ENCODE measurements at regions not wholly inside any gene's neighbourhood (a gene's known extent, or its start where the extent isn't known, plus 50 kb on each side); places are given as distances from the start of the nearest gene placed in this dataset.

DNA sequence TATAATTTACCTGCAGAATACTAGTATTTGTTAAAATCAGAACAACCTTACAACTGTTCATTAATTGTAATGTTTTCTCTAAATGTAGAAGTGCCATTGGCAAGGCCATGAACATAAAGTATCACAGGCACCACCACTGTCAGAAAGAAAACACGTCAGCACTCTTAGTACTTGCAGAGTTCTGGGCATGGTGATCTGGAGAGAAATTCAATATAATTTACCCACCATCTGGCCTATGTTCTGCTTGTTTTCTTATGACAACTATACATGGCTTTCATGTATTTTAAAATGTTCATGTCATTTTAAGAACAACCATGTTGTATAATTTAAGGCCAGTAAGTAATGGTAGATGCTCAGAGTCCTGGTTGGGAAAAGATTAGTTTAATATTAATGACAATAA, 114.2 kb upstream of the SULT1C3 start:
- Mint-ChIP-seq H3K4me1 (ENCODE audit: low read depth, unreplicated experiment) (no peaks in the 10 kb centered on the region), H3K9me3 (ENCODE audit: unreplicated experiment) (no peaks in the 10 kb centered on the region), H3K36me3 (ENCODE audit: low read depth, unreplicated experiment) (no peaks in the 10 kb centered on the region), H3K27ac (ENCODE audit: unreplicated experiment) (no peak overlapping the region), H3K27me3 (ENCODE audit: low read depth, unreplicated experiment) (no peaks in the 10 kb centered on the region), H3K4me3 (ENCODE audit: unreplicated experiment) (no peak overlapping the region)
- Histone ChIP-seq H3K27me3 (ENCODE audit: insufficient read depth, low read length) (no peaks in the 10 kb centered on the region), H4K20me1 (ENCODE audit: insufficient read depth, low read length) (no peaks in the 10 kb centered on the region), H3K27ac (ENCODE audit: low read depth, low read length) (no peak overlapping the region), H3K4me3 (ENCODE audit: insufficient read depth, low read depth, low read length) (no peak overlapping the region), H2AFZ (ENCODE audit: low read depth, low read length) (no peak overlapping the region), H3K79me2 (ENCODE audit: insufficient read depth, low read length) (no peaks in the 10 kb centered on the region), H3K9me3 (ENCODE audit: insufficient read depth, low read depth, low read length) (no peaks in the 10 kb centered on the region), H3K4me2 (ENCODE audit: low read length) (no peak overlapping the region), H3K9ac (ENCODE audit: low read length) (no peak overlapping the region), H3K4me1 (ENCODE audit: insufficient read depth, low read length) (no peaks in the 10 kb centered on the region), H3K36me3 (ENCODE audit: insufficient read depth, low read length) (no peaks in the 10 kb centered on the region)
- DNase-seq (ENCODE audit: low read depth) (no peak), FAIRE-seq (no peak)
- TF ChIP-seq EZH2 (IDR thresholded peaks at IDR 0.05; ENCODE audit: insufficient read depth, low read length): no peak
- TF ChIP-seq, protein P1, sequence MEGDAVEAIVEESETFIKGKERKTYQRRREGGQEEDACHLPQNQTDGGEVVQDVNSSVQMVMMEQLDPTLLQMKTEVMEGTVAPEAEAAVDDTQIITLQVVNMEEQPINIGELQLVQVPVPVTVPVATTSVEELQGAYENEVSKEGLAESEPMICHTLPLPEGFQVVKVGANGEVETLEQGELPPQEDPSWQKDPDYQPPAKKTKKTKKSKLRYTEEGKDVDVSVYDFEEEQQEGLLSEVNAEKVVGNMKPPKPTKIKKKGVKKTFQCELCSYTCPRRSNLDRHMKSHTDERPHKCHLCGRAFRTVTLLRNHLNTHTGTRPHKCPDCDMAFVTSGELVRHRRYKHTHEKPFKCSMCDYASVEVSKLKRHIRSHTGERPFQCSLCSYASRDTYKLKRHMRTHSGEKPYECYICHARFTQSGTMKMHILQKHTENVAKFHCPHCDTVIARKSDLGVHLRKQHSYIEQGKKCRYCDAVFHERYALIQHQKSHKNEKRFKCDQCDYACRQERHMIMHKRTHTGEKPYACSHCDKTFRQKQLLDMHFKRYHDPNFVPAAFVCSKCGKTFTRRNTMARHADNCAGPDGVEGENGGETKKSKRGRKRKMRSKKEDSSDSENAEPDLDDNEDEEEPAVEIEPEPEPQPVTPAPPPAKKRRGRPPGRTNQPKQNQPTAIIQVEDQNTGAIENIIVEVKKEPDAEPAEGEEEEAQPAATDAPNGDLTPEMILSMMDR (IDR thresholded peaks at IDR 0.05; ENCODE audit: insufficient read depth, low read depth, low read length): no peak

DNA sequence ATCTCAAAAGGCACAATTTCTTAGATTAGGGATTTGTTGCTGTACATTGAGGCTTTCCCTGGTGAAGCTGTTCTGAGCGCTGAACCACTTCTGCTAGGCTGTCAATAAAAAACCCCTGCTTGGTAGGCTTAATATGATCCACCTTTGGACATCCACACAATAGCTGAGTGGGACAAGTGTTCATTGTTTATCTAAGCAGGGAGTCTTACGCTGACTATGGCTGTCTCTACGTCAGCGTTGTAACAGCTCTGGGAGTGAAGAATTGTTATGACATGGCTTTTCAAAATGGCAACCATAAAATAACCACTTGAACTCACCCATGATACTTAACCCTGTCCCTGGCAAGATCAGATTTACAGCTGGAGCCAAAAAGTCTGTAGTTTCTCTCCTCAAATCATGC, 111.5 kb upstream of the SULT1C3 start:
- no peak for DNase-seq (ENCODE audit: low read depth)
- H4K20me1 ChIP-seq (ENCODE audit: insufficient read depth, low read length): no peaks in the 10 kb centered on the region
- H3K4me1 Mint-ChIP-seq (ENCODE audit: low read depth, unreplicated experiment): no peaks in the 10 kb centered on the region
- H3K36me3 ChIP-seq (ENCODE audit: insufficient read depth, low read length): no peaks in the 10 kb centered on the region
- H3K9me3 ChIP-seq (ENCODE audit: insufficient read depth, low read depth, low read length): no peaks in the 10 kb centered on the region
- H3K79me2 ChIP-seq (ENCODE audit: insufficient read depth, low read length): no peaks in the 10 kb centered on the region
- TF ChIP-seq EZH2 (IDR thresholded peaks at IDR 0.05; ENCODE audit: insufficient read depth, low read length): no peak
- TF ChIP-seq, protein P1 (IDR thresholded peaks at IDR 0.05; ENCODE audit: insufficient read depth, low read depth, low read length): no peak
- H3K27me3 ChIP-seq (ENCODE audit: insufficient read depth, low read length): no peaks in the 10 kb centered on the region
- no peak overlapping the region for H3K27ac ChIP-seq (ENCODE audit: low read depth, low read length)
- no peaks in the 10 kb centered on the region for H3K36me3 Mint-ChIP-seq (ENCODE audit: low read depth, unreplicated experiment)
- H3K4me2 ChIP-seq (ENCODE audit: low read length): no peak overlapping the region
- no peak overlapping the region for H3K9ac ChIP-seq (ENCODE audit: low read length)
- H3K27me3 Mint-ChIP-seq (ENCODE audit: low read depth, unreplicated experiment): no peaks in the 10 kb centered on the region
- H3K9me3 Mint-ChIP-seq (ENCODE audit: unreplicated experiment): peaks cover under 1% of the 10 kb centered on the region
- no peaks in the 10 kb centered on the region for H3K4me1 ChIP-seq (ENCODE audit: insufficient read depth, low read length)
- no peak overlapping the region for H3K4me3 ChIP-seq (ENCODE audit: insufficient read depth, low read depth, low read length)
- H2AFZ ChIP-seq (ENCODE audit: low read depth, low read length): no peak overlapping the region
- H3K27ac Mint-ChIP-seq (ENCODE audit: unreplicated experiment): no peak overlapping the region
- no peak overlapping the region for H3K4me3 Mint-ChIP-seq (ENCODE audit: unreplicated experiment)
- FAIRE-seq: no peak

DNA sequence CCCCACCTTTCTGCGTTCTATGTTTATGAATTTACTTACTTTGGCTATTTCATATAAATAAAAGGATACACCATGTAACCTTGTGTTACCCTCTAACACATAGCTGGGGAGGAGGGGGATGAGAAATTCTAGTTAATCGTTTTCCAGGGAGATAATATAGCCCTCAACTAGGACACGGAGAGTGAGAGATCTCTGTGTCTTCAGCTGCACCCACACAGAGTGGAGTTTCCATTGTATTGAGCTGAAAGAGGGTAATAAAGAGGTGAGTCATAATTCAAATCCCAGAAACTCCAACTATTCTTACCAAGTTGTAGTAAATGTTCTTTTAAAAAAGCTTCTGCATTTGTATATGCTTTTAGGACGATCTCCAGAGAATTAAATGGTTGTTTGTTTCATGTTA, 110.1 kb upstream of the SULT1C3 start:
- no peaks in the 10 kb centered on the region for H3K27me3 ChIP-seq (ENCODE audit: insufficient read depth, low read length)
- Mint-ChIP-seq H3K9me3 (ENCODE audit: unreplicated experiment) (peaks cover 7% of the 10 kb centered on the region), H3K4me3 (ENCODE audit: unreplicated experiment) (no peak overlapping the region), H3K27me3 (ENCODE audit: low read depth, unreplicated experiment) (peaks cover 2% of the 10 kb centered on the region), H3K36me3 (ENCODE audit: low read depth, unreplicated experiment) (no peaks in the 10 kb centered on the region), H3K27ac (ENCODE audit: unreplicated experiment) (no peak overlapping the region), H3K4me1 (ENCODE audit: low read depth, unreplicated experiment) (peaks cover under 1% of the 10 kb centered on the region)
- DNase-seq (ENCODE audit: low read depth) (no peak), FAIRE-seq (no peak)
- H4K20me1 ChIP-seq (ENCODE audit: insufficient read depth, low read length): no peaks in the 10 kb centered on the region
- TF ChIP-seq, protein P1 (IDR thresholded peaks at IDR 0.05; ENCODE audit: insufficient read depth, low read depth, low read length): no peak
- no peak for TF ChIP-seq EZH2 (IDR thresholded peaks at IDR 0.05; ENCODE audit: insufficient read depth, low read length)
- no peaks in the 10 kb centered on the region for H3K79me2 ChIP-seq (ENCODE audit: insufficient read depth, low read length)
- H3K27ac ChIP-seq (ENCODE audit: low read depth, low read length): no peak overlapping the region
- no peaks in the 10 kb centered on the region for H3K36me3 ChIP-seq (ENCODE audit: insufficient read depth, low read length)
- no peak overlapping the region for H3K4me3 ChIP-seq (ENCODE audit: insufficient read depth, low read depth, low read length)
- H3K4me2 ChIP-seq (ENCODE audit: low read length): no peak overlapping the region
- no peak overlapping the region for H3K9ac ChIP-seq (ENCODE audit: low read length)
- no peak overlapping the region for H2AFZ ChIP-seq (ENCODE audit: low read depth, low read length)
- H3K4me1 ChIP-seq (ENCODE audit: insufficient read depth, low read length): no peaks in the 10 kb centered on the region
- no peaks in the 10 kb centered on the region for H3K9me3 ChIP-seq (ENCODE audit: insufficient read depth, low read depth, low read length)
